A549 (cell line): ENCODE measurements at regions not wholly inside any gene's neighbourhood (a gene's known extent, or its start where the extent isn't known, plus 50 kb on each side); places are given as distances from the start of the nearest gene placed in this dataset.

Experiments used
- ATAC-seq, 2 experiments: fragments of 200-7000 bp in 1 of 2; fragments of >200 bp in 1 of 2; cut with Nextera tagmentation in 1 of 2; cut with Tn5 transposase in 1 of 2; 3 replicates each; pipeline versions ENCODE4 v1.8.0 to v1.9.1; 2018 to 2020; ENCODE audit warnings: mild to moderate bottlenecking in 1 of 2, moderate library complexity in 1 of 2
- CTCF ChIA-PET: fragments of 300-600 bp; sonication (Branson Sonifier 250); formaldehyde crosslinking; extraction: SDS; loops from one replicate; lab custom pipeline; 2021; ENCODE audit warnings: antibody characterized with exemption, inconsistent platforms; lab: Yijun Ruan, JAX
- POLR2A ChIA-PET: fragments of 350-600 bp; formaldehyde crosslinking; extraction: SDS; loops from one replicate; lab custom pipeline; 2021; ENCODE audit warnings: antibody characterized with exemption, inconsistent platforms; lab: Yijun Ruan, JAX
- DNase-seq, 2 experiments: peaks; one replicate each; pipeline versions ENCODE4 v3.0.0 to v3.0.0-alpha.2; 2011 to 2016; ENCODE audit warnings: low read depth in 1 of 2, low spot score in 1 of 2
- FAIRE-seq: peaks from 2 replicates; lab custom pipeline; 2011; peaks lifted over from hg19 to GRCh38; lab: Jason Lieb, UNC
- H3K27ac ChIP-seq, 2 experiments: fragments of >200 bp; sonication (Bioruptor Twin); formaldehyde crosslinking; 3 replicates each; pipeline ENCODE4 v1.5.1; 2016 to 2017
- H3K4me1 ChIP-seq: fragments of >200 bp; sonication (Bioruptor Twin); formaldehyde crosslinking; 3 replicates; pipeline ENCODE4 v1.6.1; 2016
- H3K4me2 ChIP-seq: fragments of >200 bp; sonication (Bioruptor Twin); formaldehyde crosslinking; 3 replicates; pipeline ENCODE4 v1.6.1; 2016
- H3K4me3 ChIP-seq: fragments of >200 bp; sonication (Bioruptor Twin); formaldehyde crosslinking; 3 replicates; pipeline ENCODE4 v1.5.1; 2016
- H3K9me3 ChIP-seq: fragments of >200 bp; sonication (Bioruptor Twin); formaldehyde crosslinking; 3 replicates; pipeline ENCODE4 v1.6.1; 2016
- ATOH8 ChIP-seq: fragments of 250-450 bp; sonication (Bioruptor Pico); IDR thresholded peaks from 2 replicates; pipeline ENCODE4 v1.5.0; 2020; ENCODE audit warnings: low read depth, mild to moderate bottlenecking, moderate library complexity
- BHLHE40 ChIP-seq: IDR thresholded peaks from 2 replicates; pipeline ENCODE4 v1.6.1; 2012; ENCODE audit warnings: low read depth, low read length, inconsistent platforms
- CBX2 ChIP-seq: fragments of 200-600 bp; sonication (generic); IDR thresholded peaks from 2 replicates; pipeline ENCODE4 v1.6.1; 2016; ENCODE audit warnings: low read depth, mild to moderate bottlenecking, borderline replicate concordance
- CBX8 ChIP-seq: fragments of 200-600 bp; sonication (generic); IDR thresholded peaks from 2 replicates; pipeline ENCODE4 v1.6.1; 2016
- CEBPB ChIP-seq, 2 experiments: fragments of >200 bp in 1 of 2; sonication (Bioruptor Twin) in 1 of 2; formaldehyde crosslinking in 1 of 2; IDR thresholded peaks; 2 replicates each; pipeline ENCODE4 v1.6.1; 2012 to 2016
- CHD2 ChIP-seq: fragments of 150-350 bp; IDR thresholded peaks from 2 replicates; pipeline ENCODE4 v1.6.1; 2014; ENCODE audit warnings: low read length; ENCODE audit not compliant: partially characterized antibody
- CHD4 ChIP-seq: fragments of 200-600 bp; sonication (generic); IDR thresholded peaks from 2 replicates; pipeline ENCODE4 v1.6.1; 2016; ENCODE audit warnings: antibody characterized with exemption, mild to moderate bottlenecking, borderline replicate concordance
- EHF ChIP-seq: fragments of 250-450 bp; sonication (Bioruptor Pico); IDR thresholded peaks from 2 replicates; pipeline ENCODE4 v1.5.0; 2020; ENCODE audit warnings: mild to moderate bottlenecking
- EHMT2 ChIP-seq: fragments of 200-600 bp; sonication (generic); IDR thresholded peaks from 2 replicates; pipeline ENCODE4 v1.6.1; 2016; ENCODE audit warnings: antibody characterized with exemption, low read depth, mild to moderate bottlenecking, moderate library complexity
- FOSL2 ChIP-seq, 2 experiments: fragments of 450-650 bp in 1 of 2; fragments of >200 bp in 1 of 2; sonication (Bioruptor Twin) in 1 of 2; formaldehyde crosslinking; IDR thresholded peaks; 2 replicates each; pipeline versions ENCODE4 v1.5.0 to v1.6.1; 2016 to 2020; ENCODE audit warnings: mild to moderate bottlenecking in 1 of 2, moderate library complexity in 1 of 2
- HOXA7 ChIP-seq: fragments of 250-450 bp; sonication (Bioruptor Pico); IDR thresholded peaks from 2 replicates; pipeline ENCODE4 v1.5.0; 2020; ENCODE audit warnings: mild to moderate bottlenecking, moderate library complexity
- HOXB13 ChIP-seq: fragments of 250-450 bp; sonication (Bioruptor Pico); IDR thresholded peaks from 2 replicates; pipeline ENCODE4 v1.5.0; 2020; ENCODE audit warnings: low read depth, mild to moderate bottlenecking, moderate library complexity
- JUN ChIP-seq, 2 experiments: fragments of >200 bp; sonication (Bioruptor Twin); formaldehyde crosslinking; IDR thresholded peaks; 2 replicates in 1 of 2; 3 replicates in 1 of 2; pipeline ENCODE4 v1.6.1; 2016 to 2017
- JUNB ChIP-seq: fragments of >200 bp; sonication (Bioruptor Twin); formaldehyde crosslinking; IDR thresholded peaks from 2 replicates; pipeline ENCODE4 v1.6.1; 2016
- MAFK ChIP-seq: fragments of 450-650 bp; IDR thresholded peaks from 2 replicates; pipeline ENCODE4 v1.6.1; 2014; ENCODE audit not compliant: partially characterized antibody
- MAX ChIP-seq: IDR thresholded peaks from 2 replicates; pipeline ENCODE4 v1.6.1; 2012
- MAZ ChIP-seq: fragments of 150-350 bp; IDR thresholded peaks from 2 replicates; pipeline ENCODE4 v1.6.1; 2014; ENCODE audit warnings: antibody characterized with exemption, low read depth, low read length, borderline replicate concordance
- NR3C1 ChIP-seq: fragments of >200 bp; sonication (Bioruptor Twin); formaldehyde crosslinking; IDR thresholded peaks from 3 replicates; pipeline ENCODE4 v1.6.1; 2017
- PHF8 ChIP-seq: fragments of 200-600 bp; sonication (generic); IDR thresholded peaks from 2 replicates; pipeline ENCODE4 v1.6.1; 2016; ENCODE audit warnings: low read depth, mild to moderate bottlenecking, antibody characterized with exemption, moderate library complexity, borderline replicate concordance
- POLR2A ChIP-seq: IDR thresholded peaks from 2 replicates; pipeline ENCODE4 v1.6.1; 2012; ENCODE audit warnings: mild to moderate bottlenecking, low read length
- RARB ChIP-seq: fragments of 250-450 bp; sonication (Bioruptor Pico); IDR thresholded peaks from 2 replicates; pipeline ENCODE4 v1.8.0; 2021; ENCODE audit warnings: mild to moderate bottlenecking, moderate library complexity
- RFX5 ChIP-seq: fragments of 450-650 bp; IDR thresholded peaks from 2 replicates; pipeline ENCODE4 v1.7.1; 2014; ENCODE audit warnings: antibody characterized with exemption, mild to moderate bottlenecking, moderate library complexity
- RNF2 ChIP-seq: fragments of 200-600 bp; sonication (generic); IDR thresholded peaks from 2 replicates; pipeline ENCODE4 v1.6.1; 2016; ENCODE audit warnings: low read depth, mild to moderate bottlenecking, antibody characterized with exemption, moderate library complexity, borderline replicate concordance
- TP53 ChIP-seq: fragments of 250-450 bp; sonication (Bioruptor Pico); IDR thresholded peaks from 2 replicates; pipeline ENCODE4 v1.5.0; 2021; ENCODE audit warnings: mild to moderate bottlenecking, moderate library complexity
- ZNF302 ChIP-seq: fragments of 250-450 bp; sonication (Bioruptor Pico); IDR thresholded peaks from 2 replicates; pipeline ENCODE4 v1.9.0; 2021; ENCODE audit warnings: inconsistent platforms, mild to moderate bottlenecking, moderate library complexity
- WGBS: methylation state at CpG from one replicate; pipeline ENCODE4 v1.1.6; 2017; ENCODE audit errors: missing lambda C conversion rate; 5-methylcytosine and 5-hydroxymethylcytosine counted together
- TF ChIP-seq, protein P1 (sequence below): IDR thresholded peaks from 2 replicates; pipeline ENCODE4 v1.6.1; 2012; ENCODE audit warnings: low read depth, borderline replicate concordance
- TF ChIP-seq, protein P2 (sequence below): fragments of >200 bp; sonication (Bioruptor Twin); formaldehyde crosslinking; IDR thresholded peaks from 3 replicates; pipeline ENCODE4 v1.5.1; 2016
- TF ChIP-seq, protein P3 (sequence below): fragments of >200 bp; sonication (Bioruptor Twin); formaldehyde crosslinking; IDR thresholded peaks from 2 replicates; pipeline ENCODE4 v1.6.1; 2016
- TF ChIP-seq, protein P4 (sequence below): fragments of >200 bp; sonication (Bioruptor Twin); formaldehyde crosslinking; IDR thresholded peaks from 3 replicates; pipeline ENCODE4 v1.6.1; 2016

- POLR2A ChIA-PET, result no interaction called here
- FAIRE-seq (no peak), ATAC-seq (peak; percentile 19 to 61; a peak in 4 of 6 replicates), DNase-seq (no peak)
- no peaks in the 10 kb centered on the region for H3K4me1 ChIP-seq
- TF ChIP-seq MAX (no peak), MAZ (no peak), RFX5 (no peak), ATOH8 (CRISPR knock-in tag) (no peak), JUN (IDR thresholded peaks at IDR 0.05) (no peak), RNF2 (no peak), CHD2 (no peak), JUNB (no peak), HOXB13 (CRISPR knock-in tag) (no peak), CBX2 (no peak), CEBPB (IDR thresholded peaks at IDR 0.05) (no peak)
- TF ChIP-seq, protein P1, sequence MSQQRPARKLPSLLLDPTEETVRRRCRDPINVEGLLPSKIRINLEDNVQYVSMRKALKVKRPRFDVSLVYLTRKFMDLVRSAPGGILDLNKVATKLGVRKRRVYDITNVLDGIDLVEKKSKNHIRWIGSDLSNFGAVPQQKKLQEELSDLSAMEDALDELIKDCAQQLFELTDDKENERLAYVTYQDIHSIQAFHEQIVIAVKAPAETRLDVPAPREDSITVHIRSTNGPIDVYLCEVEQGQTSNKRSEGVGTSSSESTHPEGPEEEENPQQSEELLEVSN, result no peak
- TF ChIP-seq, protein P2, sequence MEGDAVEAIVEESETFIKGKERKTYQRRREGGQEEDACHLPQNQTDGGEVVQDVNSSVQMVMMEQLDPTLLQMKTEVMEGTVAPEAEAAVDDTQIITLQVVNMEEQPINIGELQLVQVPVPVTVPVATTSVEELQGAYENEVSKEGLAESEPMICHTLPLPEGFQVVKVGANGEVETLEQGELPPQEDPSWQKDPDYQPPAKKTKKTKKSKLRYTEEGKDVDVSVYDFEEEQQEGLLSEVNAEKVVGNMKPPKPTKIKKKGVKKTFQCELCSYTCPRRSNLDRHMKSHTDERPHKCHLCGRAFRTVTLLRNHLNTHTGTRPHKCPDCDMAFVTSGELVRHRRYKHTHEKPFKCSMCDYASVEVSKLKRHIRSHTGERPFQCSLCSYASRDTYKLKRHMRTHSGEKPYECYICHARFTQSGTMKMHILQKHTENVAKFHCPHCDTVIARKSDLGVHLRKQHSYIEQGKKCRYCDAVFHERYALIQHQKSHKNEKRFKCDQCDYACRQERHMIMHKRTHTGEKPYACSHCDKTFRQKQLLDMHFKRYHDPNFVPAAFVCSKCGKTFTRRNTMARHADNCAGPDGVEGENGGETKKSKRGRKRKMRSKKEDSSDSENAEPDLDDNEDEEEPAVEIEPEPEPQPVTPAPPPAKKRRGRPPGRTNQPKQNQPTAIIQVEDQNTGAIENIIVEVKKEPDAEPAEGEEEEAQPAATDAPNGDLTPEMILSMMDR, result no peak
- no peaks in the 10 kb centered on the region; the same call in 2 of the 3 replicates for H3K9me3 ChIP-seq
- H3K4me3 ChIP-seq, result no peak overlapping the region
- CTCF ChIA-PET, result no interaction called here
- H3K4me2 ChIP-seq, result no peak overlapping the region
- no peak overlapping the region for H3K27ac ChIP-seq
- 22% methylated on average over 13 of the region's 52 CpGs for WGBS
Measured at GRCh38 chr10:42475168-42476098, 162.9 kb downstream of the ZNF33B start.

- CTCF ChIA-PET, result no interaction called here
- DNase-seq (no peak), ATAC-seq (no peak), FAIRE-seq (no peak)
- H3K4me2 ChIP-seq, result no peak overlapping the region
- H3K27ac ChIP-seq, result no peak overlapping the region
- WGBS, result no CpG with 5 or more reads among the region's 6 CpGs
- POLR2A ChIA-PET, result no interaction called here
- H3K4me3 ChIP-seq, result no peak overlapping the region
- no peaks in the 10 kb centered on the region for H3K4me1 ChIP-seq
- H3K9me3 ChIP-seq, result no peaks in the 10 kb centered on the region; the same call in 1 of the 3 replicates
- TF ChIP-seq HOXB13 (CRISPR knock-in tag) (no peak), JUNB (no peak), CHD2 (no peak), ZNF302 (CRISPR knock-in tag) (no peak), POLR2A (no peak), RARB (CRISPR knock-in tag) (no peak), FOSL2 (IDR thresholded peaks at IDR 0.05) (no peak), FOSL2 (CRISPR knock-in tag; IDR thresholded peaks at IDR 0.05) (no peak), EHF (CRISPR knock-in tag) (no peak), PHF8 (no peak), NR3C1 (no peak), MAZ (no peak), MAFK (no peak), CHD4 (no peak), EHMT2 (no peak), HOXA7 (no peak), TP53 (CRISPR knock-in tag) (no peak), CBX8 (no peak), BHLHE40 (no peak)
- TF ChIP-seq, protein P3, sequence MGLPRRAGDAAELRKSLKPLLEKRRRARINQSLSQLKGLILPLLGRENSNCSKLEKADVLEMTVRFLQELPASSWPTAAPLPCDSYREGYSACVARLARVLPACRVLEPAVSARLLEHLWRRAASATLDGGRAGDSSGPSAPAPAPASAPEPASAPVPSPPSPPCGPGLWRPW, result no peak
- TF ChIP-seq, protein P4, sequence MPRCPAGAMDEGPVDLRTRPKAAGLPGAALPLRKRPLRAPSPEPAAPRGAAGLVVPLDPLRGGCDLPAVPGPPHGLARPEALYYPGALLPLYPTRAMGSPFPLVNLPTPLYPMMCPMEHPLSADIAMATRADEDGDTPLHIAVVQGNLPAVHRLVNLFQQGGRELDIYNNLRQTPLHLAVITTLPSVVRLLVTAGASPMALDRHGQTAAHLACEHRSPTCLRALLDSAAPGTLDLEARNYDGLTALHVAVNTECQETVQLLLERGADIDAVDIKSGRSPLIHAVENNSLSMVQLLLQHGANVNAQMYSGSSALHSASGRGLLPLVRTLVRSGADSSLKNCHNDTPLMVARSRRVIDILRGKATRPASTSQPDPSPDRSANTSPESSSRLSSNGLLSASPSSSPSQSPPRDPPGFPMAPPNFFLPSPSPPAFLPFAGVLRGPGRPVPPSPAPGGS, result no peak
Measured at GRCh38 chr10:42454313-42454712, 184.1 kb downstream of the ZNF33B start.
